GM23248 (cell line): ENCODE measurements at regions not wholly inside any gene's neighbourhood (a gene's known extent, or its start where the extent isn't known, plus 50 kb on each side); places are given as distances from the start of the nearest gene placed in this dataset.
"Not testable (repeated sequence)": the region's sequence is repeated elsewhere in the genome, so short reads cannot be mapped to it uniquely, and the experiment has no call there.

Experiments
- DNase-seq: peaks from one replicate; pipeline ENCODE4 v3.0.0-alpha.2; 2015
- H2AFZ ChIP-seq: fragments of 200-600 bp; sonication (generic); 2 replicates; pipeline ENCODE4 v1.6.1; 2016; ENCODE audit warnings: antibody characterized with exemption
- H3F3A ChIP-seq: fragments of 200-600 bp; sonication (generic); 2 replicates; pipeline ENCODE4 v1.6.1; 2016; ENCODE audit warnings: mild to moderate bottlenecking, antibody characterized with exemption, mixed run types; ENCODE audit not compliant: insufficient read depth
- H3K27ac ChIP-seq: fragments of 200-600 bp; sonication (generic); 2 replicates; pipeline ENCODE4 v1.5.1; 2016; ENCODE audit warnings: mild to moderate bottlenecking
- H3K27me3 ChIP-seq: fragments of 200-600 bp; sonication (generic); replicated peaks from 2 replicates; pipeline ENCODE4 v1.6.1; 2016; ENCODE audit warnings: mild to moderate bottlenecking; ENCODE audit not compliant: insufficient read depth
- H3K36me3 ChIP-seq: fragments of 200-600 bp; sonication (generic); 2 replicates; pipeline ENCODE4 v1.6.1; 2016; ENCODE audit warnings: low read depth, mild to moderate bottlenecking
- H3K4me1 ChIP-seq: fragments of 200-600 bp; sonication (generic); 2 replicates; pipeline ENCODE4 v1.6.1; 2016; ENCODE audit warnings: mild to moderate bottlenecking; ENCODE audit not compliant: insufficient read depth
- H3K4me2 ChIP-seq: fragments of 200-600 bp; sonication (generic); one replicate; pipeline ENCODE4 v1.6.1; 2016; ENCODE audit warnings: mild to moderate bottlenecking; ENCODE audit not compliant: unreplicated experiment
- H3K4me3 ChIP-seq: fragments of 200-600 bp; sonication (generic); 2 replicates; pipeline ENCODE4 v1.5.1; 2016; ENCODE audit warnings: mild to moderate bottlenecking
- H3K79me2 ChIP-seq: fragments of 200-600 bp; sonication (generic); 2 replicates; pipeline ENCODE4 v1.6.1; 2016; ENCODE audit warnings: mild to moderate bottlenecking; ENCODE audit not compliant: insufficient read depth
- H3K9ac ChIP-seq: fragments of 200-600 bp; sonication (generic); 2 replicates; pipeline ENCODE4 v1.6.1; 2016; ENCODE audit warnings: mild to moderate bottlenecking
- H3K9me2 ChIP-seq: fragments of 200-600 bp; sonication (generic); 2 replicates; pipeline ENCODE4 v1.6.1; 2016; ENCODE audit warnings: mixed run types, mild to moderate bottlenecking, moderate library complexity; ENCODE audit not compliant: insufficient read depth
- H3K9me3 ChIP-seq: fragments of 200-600 bp; sonication (generic); one replicate; pipeline ENCODE4 v1.6.1; 2017; ENCODE audit warnings: low read depth
- H4K20me1 ChIP-seq: fragments of 200-600 bp; sonication (generic); 2 replicates; pipeline ENCODE4 v1.6.0; 2016; ENCODE audit not compliant: insufficient read depth
- EZH2 ChIP-seq: fragments of 200-600 bp; sonication (generic); IDR thresholded peaks from 2 replicates; pipeline ENCODE4 v1.6.1; 2018; ENCODE audit warnings: antibody characterized with exemption, mild to moderate bottlenecking; ENCODE audit not compliant: insufficient read depth, poor library complexity, severe bottlenecking
- EZH2phosphoT487 ChIP-seq: fragments of 200-600 bp; sonication (generic); IDR thresholded peaks from 2 replicates; pipeline ENCODE4 v1.6.1; 2018; ENCODE audit warnings: antibody characterized with exemption, moderate library complexity, mild to moderate bottlenecking, low read depth; ENCODE audit not compliant: insufficient read depth
- WGBS, 2 experiments: methylation state at CpG; one replicate each; pipeline ENCODE4 v1.1.6; 2015 to 2017; ENCODE audit warnings: low lambda C conversion rate in 2 of 2, low coverage in 1 of 2; ENCODE audit errors: missing lambda C conversion rate in 2 of 2; 5-methylcytosine and 5-hydroxymethylcytosine counted together
- in situ Hi-C: fragments of 300-500 bp; cut with MboI; formaldehyde crosslinking; loops from 2 replicates; pipeline ENCODE4 v1.15.0; 2020

DNA sequence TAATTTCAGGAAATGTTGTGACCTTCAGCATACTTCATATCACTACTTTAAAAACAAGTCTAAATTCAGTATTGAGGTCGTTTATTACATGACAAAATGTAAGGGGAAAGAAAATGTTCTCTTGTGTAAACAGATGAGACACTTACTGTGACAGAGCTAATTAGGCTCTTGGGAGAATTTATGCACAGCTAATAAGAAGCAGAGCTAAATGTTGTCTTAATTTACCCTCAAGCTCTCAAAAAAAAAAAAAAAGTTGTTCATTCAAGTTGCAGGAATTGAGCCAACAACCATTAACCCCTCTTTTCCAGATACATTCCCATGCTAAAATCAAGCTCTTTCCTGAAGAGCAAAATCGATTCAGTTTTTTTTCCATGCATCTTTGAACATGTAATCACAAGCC, 1419.4 kb downstream of the FSCB start:
- no peaks in the 10 kb centered on the region for H3K9me3 ChIP-seq

GRCh38 chr14:43085819-43086218, 1421.3 kb downstream of the FSCB start:
- Histone ChIP-seq H2AFZ (no peak overlapping the region), H3K4me3 (no peak overlapping the region), H3K27me3 (no peaks in the 10 kb centered on the region), H4K20me1 (no peaks in the 10 kb centered on the region), H3F3A (no peaks in the 10 kb centered on the region), H3K79me2 (no peaks in the 10 kb centered on the region), H3K9ac (no peak overlapping the region), H3K27ac (no peak overlapping the region), H3K4me1 (no peaks in the 10 kb centered on the region), H3K9me3 (no peaks in the 10 kb centered on the region), H3K36me3 (no peaks in the 10 kb centered on the region), H3K4me2 (no peak overlapping the region), H3K9me2 (no peaks in the 10 kb centered on the region)
- TF ChIP-seq EZH2phosphoT487 (no peak), EZH2 (no peak)
- in situ Hi-C loops = no loop called here
- 39 to 44% methylated on average over 1 of the region's 1 CpG for WGBS, 2 experiments
- no peak for DNase-seq

More for the DNA sequence above, 1419.4 kb downstream of the FSCB start:
- Histone ChIP-seq H3K36me3 (no peaks in the 10 kb centered on the region), H3K79me2 (no peaks in the 10 kb centered on the region), H3K4me1 (no peaks in the 10 kb centered on the region), H3K27me3 (no peaks in the 10 kb centered on the region), H4K20me1 (no peaks in the 10 kb centered on the region), H3K4me2 (no peak overlapping the region), H3K4me3 (no peak overlapping the region), H3F3A (no peaks in the 10 kb centered on the region), H3K9me2 (no peaks in the 10 kb centered on the region), H2AFZ (no peak overlapping the region), H3K27ac (no peak overlapping the region), H3K9ac (no peak overlapping the region)
- DNase-seq = no peak
- TF ChIP-seq EZH2phosphoT487 = no peak
- no peak for TF ChIP-seq EZH2
- WGBS, 2 experiments = 0% methylated on average over 2 of the region's 2 CpGs
- in situ Hi-C loops = no loop called here

DNA sequence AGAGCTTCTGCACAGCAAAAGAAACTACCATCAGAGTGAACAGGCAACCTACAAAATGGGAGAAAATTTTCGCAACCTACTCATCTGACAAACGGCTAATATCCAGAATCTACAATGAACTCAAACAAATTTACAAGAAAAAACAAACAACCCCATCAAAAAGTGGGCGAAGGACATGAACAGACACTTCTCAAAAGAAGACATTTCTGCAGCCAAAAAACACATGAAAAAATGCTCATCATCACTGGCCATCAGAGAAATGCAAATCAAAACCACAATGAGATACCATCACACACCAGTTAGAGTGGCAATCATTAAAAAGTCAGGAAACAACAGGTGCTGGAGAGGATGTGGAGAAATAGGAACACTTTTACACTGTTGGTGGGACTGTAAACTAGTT, 1439.7 kb downstream of the FSCB start:
- H3K4me2 ChIP-seq, H2AFZ ChIP-seq, DNase-seq, H4K20me1 ChIP-seq, H3K9ac ChIP-seq, H3K4me1 ChIP-seq, H3K9me3 ChIP-seq, H3K27me3 ChIP-seq, H3K4me3 ChIP-seq, H3K27ac ChIP-seq, in situ Hi-C loops, H3K9me2 ChIP-seq, H3F3A ChIP-seq, H3K79me2 ChIP-seq, H3K36me3 ChIP-seq: not testable (repeated sequence)
- WGBS, 2 experiments = 37 to 39% methylated on average over 3 of the region's 3 CpGs

GRCh38 chr14:43056106-43056505, 1449.4 kb downstream of the LRFN5 start:
- Histone ChIP-seq H3K27ac (no peak overlapping the region), H3K9me3 (no peaks in the 10 kb centered on the region), H3K4me1 (no peaks in the 10 kb centered on the region), H3K9me2 (no peaks in the 10 kb centered on the region), H3F3A (no peaks in the 10 kb centered on the region), H3K9ac (no peak overlapping the region), H2AFZ (no peak overlapping the region), H3K79me2 (no peaks in the 10 kb centered on the region), H3K4me2 (no peak overlapping the region), H3K36me3 (no peaks in the 10 kb centered on the region), H3K27me3 (no peaks in the 10 kb centered on the region), H4K20me1 (no peaks in the 10 kb centered on the region), H3K4me3 (no peak overlapping the region)
- in situ Hi-C loops = no loop called here
- WGBS, 2 experiments = 4 to 6% methylated on average over 1 of the region's 1 CpG
- DNase-seq = no peak
- TF ChIP-seq EZH2 (no peak), EZH2phosphoT487 (no peak)

- no peak overlapping the region for H2AFZ ChIP-seq
- H3K27ac ChIP-seq = no peak overlapping the region
- in situ Hi-C loops = no loop called here
- H3K4me1 ChIP-seq = no peaks in the 10 kb centered on the region
- H3K36me3 ChIP-seq = no peaks in the 10 kb centered on the region
- DNase-seq = no peak
- H3F3A ChIP-seq = no peaks in the 10 kb centered on the region
- H4K20me1 ChIP-seq = no peaks in the 10 kb centered on the region
- no peaks in the 10 kb centered on the region for H3K9me2 ChIP-seq
- no peak overlapping the region for H3K4me3 ChIP-seq
- H3K9me3 ChIP-seq = no peaks in the 10 kb centered on the region
- H3K9ac ChIP-seq = no peak overlapping the region
- TF ChIP-seq EZH2phosphoT487 (no peak), EZH2 (no peak)
- H3K27me3 ChIP-seq = no peaks in the 10 kb centered on the region
- H3K4me2 ChIP-seq = no peak overlapping the region
- no peaks in the 10 kb centered on the region for H3K79me2 ChIP-seq
- 58 to 61% methylated on average over 1 of the region's 1 CpG for WGBS, 2 experiments
Measured at GRCh38 chr14:43052897-43053296, 1446.2 kb downstream of the LRFN5 start.
